NCI-H345 treated with DMSO at 0.1 percent for 48 hours (cell line): ENCODE measurements at regions not wholly inside any gene's neighbourhood (a gene's known extent, or its start where the extent isn't known, plus 50 kb on each side); places are given as distances from the start of the nearest gene placed in this dataset.
"Not testable (repeated sequence)": the region's sequence is repeated elsewhere in the genome, so short reads cannot be mapped to it uniquely, and the experiment has no call there.

ENCODE experiments used
- DNase-seq: peaks from one replicate; lab custom pipeline; 2025; ENCODE audit not compliant: unreplicated experiment; lab: John Stamatoyannopoulos, UW

- no peak for DNase-seq
These were observed 125.4 kb upstream of the CDK13 start for GRCh38 chr7:39824456-39825200.

DNA sequence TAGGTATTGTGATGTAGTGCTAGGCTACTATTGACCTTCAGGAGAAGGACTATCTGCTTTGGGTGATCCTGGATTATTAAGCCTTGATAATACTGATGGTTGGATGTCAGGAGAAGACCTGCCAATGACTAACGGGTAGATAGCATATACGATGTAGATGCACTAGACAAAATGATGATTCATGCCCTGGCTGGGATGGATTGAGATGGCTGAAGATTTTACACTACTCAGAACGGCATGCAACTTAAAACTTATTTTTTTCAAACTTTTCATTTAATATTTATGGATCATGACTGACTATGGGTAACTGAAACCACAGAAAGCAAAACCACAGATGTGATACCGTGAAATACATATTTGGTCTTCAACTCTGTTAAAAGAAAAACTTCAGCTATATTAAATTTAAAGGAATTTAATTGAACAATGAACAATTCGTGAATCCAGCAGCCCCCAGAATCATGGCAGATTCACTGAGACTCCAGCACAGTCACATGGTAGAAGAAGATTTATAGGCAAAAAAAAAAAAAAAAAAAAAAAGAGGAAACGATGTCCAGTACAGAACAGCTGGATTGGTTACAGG lies 124.6 kb upstream of the CDK13 start:
- DNase-seq = no peak

GRCh38 chr7:39826166-39826565 lies 123.9 kb upstream of the CDK13 start:
- no peak for DNase-seq

DNA sequence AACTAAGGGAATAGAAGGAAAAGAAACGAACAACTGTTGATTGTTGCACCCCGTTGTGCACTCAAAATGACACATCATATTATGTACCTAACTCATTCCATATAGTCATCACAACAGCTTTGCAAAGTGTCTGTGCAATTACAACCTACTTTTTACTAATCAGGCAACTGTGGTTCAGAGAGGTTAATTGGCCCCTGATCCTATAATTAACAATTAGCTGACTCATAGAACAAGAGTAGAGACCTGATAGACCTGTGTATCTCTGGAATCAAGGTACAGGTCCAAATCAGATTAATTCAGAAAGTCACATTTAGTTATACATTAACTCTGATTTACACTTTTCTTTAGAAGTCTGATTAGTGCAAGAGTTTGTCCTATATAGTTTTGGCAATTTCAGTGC lies 122.5 kb upstream of the CDK13 start:
- DNase-seq = no peak

DNA sequence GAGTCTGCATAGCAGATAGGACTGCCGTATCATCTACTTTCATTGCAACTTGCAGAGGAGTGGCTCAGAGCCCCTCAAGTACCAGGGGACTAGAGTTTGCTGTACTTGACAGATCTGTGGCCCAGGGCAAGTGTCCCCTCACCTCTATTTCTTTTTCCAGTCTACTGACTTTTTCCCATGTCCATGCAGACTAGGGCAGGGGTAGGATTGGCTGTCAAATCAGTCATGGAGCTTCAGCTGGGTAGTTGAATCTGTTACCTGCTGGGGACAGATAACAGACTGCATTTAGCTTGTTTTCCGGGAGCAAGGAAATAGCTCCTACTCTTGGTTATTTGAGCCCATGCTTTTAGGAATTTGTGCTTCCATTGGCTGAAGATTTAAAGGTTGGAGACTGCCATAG lies 121.0 kb upstream of the CDK13 start:
- DNase-seq = no peak

DNA sequence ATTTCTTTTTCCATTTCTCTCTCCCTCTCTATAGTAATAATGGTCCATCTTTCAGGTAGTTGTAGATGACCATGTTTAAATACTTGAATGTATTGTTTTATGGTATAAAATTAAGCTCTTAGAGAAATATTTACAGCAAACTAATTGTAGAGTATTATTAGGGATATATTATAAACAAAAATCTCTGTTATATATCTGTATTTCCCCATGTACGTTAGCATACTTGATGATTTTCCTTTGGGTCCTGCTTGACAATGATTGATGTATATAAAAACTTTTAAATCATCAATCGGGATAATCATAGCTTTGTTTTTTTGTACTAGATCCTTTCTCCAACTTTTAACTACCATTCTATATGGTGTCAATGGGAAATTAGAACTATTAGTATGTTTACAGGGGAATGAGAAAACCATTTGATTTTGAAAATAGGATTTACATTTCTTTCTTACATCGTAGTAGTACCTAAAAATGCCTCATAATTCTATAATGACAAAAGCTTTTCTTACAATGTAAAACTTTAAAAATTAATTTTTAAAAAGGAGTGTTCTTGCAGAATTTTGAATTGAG lies 117.5 kb upstream of the CDK13 start:
- DNase-seq = peak; percentile 10

DNA sequence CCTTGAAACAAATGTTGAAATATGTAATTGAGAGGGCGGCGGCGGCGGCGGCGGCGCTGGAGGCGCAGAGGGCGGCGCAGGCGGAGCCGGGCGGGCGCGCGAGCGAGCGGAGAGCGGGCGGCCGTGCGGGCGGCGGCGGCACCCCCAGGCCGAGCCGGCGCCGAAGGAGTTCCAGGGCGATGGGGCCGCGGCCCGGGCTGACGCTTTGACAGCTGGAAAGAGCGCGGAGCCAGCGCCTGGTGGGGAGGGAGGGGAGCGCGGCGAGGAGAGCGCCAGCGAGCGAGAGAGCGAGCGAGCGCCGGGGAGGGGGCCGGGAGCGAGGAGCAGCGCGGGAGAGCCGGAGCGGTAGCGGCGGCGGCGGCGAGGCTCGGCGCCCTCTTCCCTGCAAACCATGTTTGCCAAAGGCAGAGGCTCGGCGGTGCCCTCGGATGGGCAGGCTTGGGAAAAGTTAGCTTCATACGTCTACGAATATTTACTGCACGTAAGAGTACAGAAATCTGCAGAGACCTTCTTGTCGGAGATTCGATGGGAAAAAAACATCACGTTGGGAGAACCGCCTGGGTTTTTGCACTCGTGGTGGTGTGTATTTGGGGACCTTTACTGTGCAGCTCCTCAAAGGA lies 116.8 kb upstream of the CDK13 start:
- peak; percentile 36 for DNase-seq

DNA sequence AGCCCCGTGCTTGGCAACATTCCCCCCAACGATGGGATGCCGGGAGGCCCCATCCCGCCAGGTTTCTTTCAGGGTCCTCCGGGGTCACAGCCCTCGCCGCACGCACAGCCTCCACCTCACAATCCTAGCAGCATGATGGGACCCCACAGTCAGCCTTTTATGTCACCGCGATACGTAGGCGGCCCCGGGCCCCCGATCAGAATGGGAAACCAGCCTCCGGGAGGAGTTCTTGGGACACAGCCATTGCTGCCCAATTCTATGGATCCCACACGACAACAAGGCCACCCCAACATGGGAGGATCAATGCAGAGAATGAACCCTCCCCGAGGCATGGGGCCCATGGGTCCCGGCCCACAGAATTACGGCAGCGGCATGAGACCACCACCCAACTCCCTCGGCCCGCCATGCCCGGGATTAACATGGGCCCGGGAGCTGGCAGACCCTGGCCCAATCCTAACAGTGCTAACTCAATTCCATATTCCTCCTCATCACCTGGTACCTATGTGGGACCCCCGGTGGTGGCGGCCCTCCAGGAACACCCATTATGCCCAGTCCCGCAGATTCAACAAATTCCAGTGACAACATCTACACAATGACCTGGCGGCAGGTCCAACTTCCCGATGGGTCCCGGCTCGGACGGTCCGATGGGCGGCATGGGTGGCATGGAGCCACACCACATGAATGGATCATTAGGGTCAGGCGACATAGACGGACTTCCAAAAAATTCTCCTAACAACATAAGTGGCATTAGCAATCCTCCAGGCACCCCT lies 116.0 kb upstream of the CDK13 start:
- DNase-seq = not testable (repeated sequence)

GRCh38 chr7:39838326-39838725 lies 111.7 kb upstream of the CDK13 start:
- peak; percentile 12 for DNase-seq

DNA sequence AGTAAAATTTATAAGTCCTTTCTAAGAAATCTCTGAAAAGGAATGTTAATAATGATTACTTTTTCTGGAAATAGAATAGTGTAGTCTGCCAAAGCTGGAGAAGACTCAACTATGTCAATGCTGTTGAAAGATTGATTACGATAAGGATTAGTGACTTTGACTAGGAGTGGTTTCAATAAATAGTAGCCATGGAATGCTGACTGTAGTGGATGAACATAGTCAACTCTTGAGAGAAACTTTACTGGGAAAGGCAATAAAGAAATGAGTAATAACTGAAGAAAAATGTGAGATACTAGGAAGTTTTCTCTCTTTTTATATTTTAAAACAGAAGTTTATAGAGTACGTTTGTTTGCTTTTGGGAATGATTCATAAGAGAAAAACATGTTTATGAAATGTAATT lies 105.0 kb upstream of the CDK13 start:
- no peak for DNase-seq

DNA sequence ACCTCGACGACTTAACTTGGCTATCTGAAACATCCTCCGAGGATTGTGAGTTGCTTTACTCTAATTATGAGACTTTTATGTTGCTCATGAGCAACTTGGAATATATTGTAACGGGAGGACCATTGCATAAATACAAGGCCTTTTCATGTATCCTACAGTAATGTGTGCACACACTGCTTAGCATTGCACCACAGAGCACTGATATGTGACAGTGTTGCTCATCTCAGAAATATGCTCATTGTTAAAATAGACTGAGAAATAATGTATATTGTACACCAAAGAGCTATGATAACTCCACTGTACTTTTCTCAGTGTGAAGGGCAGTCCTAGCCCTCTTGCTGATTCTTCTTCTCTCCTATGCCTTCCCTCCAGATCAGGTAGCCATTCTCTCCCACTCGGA lies 102.8 kb upstream of the CDK13 start:
- DNase-seq = no peak

DNA sequence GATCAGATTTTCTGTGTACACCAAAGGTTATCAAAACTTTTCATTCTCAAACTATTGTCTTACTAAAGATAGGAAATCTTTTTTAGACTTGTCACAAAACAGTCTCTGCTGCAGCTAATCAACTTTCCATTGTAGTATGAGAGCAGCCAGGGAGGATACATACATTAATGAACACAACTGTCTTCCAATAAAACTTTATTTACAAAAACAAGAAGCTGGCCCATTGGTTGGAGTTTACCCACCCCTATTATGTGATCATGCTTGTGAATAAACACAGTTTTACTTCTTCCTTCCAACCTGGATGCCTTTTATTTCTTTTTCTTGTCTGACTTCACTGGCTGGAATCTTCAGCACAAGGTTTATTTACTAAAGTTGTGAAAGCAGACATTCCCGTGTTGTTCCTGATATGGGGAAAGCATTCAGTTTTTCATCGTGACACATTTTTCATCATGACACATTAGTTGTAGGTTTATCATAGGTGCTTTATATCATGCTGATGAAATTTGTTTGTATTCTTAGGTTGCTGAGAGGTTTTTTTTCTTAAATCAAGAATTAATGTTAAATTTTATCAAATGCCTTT lies 98.5 kb upstream of the CDK13 start:
- no peak for DNase-seq

- not testable (repeated sequence) for DNase-seq
These were observed 95.3 kb upstream of the CDK13 start for GRCh38 chr7:39854616-39855324.

DNA sequence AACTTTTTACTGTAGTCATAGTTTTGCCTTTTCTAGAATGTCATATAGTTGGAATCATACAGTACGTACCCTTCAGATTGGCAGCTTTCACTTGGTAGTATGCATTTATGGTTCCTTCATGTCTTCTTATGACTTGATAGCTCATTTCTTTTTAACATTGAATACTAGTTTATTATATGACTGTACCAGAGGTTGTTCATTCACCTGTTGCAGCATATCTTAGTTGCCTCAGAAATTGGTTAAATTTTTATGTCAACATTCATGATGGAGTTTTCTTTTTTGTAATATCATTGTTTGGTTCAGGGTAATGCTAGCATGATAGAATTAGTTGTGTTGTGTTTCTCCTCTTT lies 94.8 kb upstream of the CDK13 start:
- DNase-seq = no peak

DNA sequence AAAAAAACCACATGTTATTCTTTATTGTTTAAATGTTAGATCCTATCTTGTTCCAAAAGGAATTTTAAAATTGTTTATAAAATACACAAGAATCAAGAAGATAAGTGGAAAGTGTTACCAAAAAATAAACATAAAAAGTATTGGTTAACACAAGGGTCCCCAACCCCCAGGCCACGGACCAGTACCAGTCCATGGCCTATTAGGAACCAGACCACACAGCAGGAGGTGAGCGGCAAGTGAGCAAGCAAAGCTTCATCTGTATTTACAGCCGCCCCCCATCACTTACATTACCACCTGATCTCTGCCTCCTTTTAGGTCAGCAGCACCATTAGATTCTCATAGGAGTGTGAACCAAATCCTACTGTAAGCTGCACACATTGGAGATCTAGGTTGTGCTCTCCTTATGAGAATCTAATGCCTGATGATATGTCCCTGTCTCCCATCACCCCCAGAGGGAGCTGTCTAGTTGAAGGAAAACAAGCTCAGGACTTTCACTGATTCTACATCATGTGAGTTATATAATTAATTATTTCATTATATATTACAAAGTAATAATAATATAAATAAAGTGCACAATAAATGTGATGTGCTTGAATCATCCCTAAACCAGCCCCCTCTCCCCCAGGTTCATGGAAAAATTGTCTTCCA lies 86.3 kb upstream of the CDK13 start:
- not testable (repeated sequence) for DNase-seq

- not testable (repeated sequence) for DNase-seq
These were observed 80.1 kb upstream of the CDK13 start for GRCh38 chr7:39869888-39870522.

DNA sequence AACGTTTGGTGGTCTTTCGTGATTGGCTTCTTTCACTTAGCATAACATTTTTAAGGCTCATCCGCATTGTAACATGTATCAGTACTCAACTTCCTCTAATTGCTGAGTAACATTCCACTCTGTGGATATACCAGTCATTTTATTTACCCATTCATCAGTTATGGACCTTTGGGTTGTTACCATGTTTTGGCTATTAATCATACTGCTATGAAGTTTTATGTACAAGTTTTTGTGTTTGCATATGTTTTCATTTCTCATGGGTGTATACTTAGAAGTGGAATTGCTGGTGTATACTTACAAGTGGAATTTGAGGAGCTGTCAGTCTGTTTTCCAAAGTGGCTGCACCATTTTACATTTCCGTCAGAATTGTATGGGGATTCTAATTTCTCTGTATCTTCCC lies 78.4 kb upstream of the CDK13 start:
- not testable (repeated sequence) for DNase-seq

- DNase-seq = no peak
These were observed 69.5 kb upstream of the CDK13 start for GRCh38 chr7:39880556-39880955.

- DNase-seq = no peak
These were observed 67.8 kb upstream of the CDK13 start for GRCh38 chr7:39882148-39882784.
